GM19351 (cell line): ENCODE measurements at regions not wholly inside any gene's neighbourhood (a gene's known extent, or its start where the extent isn't known, plus 50 kb on each side); places are given as distances from the start of the nearest gene placed in this dataset.

ENCODE experiments used
- ATAC-seq: cut with Tn5 transposase; IDR thresholded peaks from one replicate; pipeline ENCODE4 v1.9.1; 2021; ENCODE audit warnings: mild to moderate bottlenecking, moderate library complexity; ENCODE audit not compliant: unreplicated experiment

GRCh38 chr5:73375191-73375545 is 73.4 kb downstream of the FOXD1 start:
- ATAC-seq: no peak

- no peak for ATAC-seq
These were observed 73.9 kb downstream of the FOXD1 start for GRCh38 chr5:73374520-73375190.

DNA sequence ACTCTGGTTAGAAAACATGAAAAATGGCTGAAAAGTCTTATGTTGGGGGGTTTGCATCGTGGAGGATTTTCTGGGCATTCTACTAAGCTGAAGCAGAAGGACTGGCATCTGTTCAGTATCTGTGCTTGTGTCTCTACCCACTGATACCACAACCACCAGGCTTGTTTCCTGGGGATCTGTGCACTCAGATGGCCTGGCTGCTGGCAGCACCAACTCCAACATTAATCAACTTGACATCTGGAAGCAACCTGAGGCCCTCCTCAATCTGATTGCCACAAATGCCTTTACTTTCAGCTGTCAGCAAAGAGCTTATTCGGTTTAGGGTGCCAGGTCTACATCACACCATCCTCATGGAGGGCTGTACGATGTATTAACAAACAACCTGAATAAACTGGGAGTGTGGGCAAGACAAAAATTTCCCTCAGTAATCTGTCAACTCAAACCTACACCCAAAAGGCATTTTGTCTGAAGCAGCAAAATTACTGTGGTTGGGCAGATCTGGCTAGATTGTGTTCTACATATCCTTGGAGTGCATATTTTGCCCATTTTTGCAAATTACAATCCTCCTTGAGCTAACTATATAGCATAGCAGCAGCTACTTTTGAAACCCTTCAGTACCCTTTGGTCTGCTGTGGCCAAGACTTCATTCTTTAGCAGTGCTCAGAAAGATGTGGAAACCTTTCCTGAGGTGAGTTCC is 74.6 kb downstream of the FOXD1 start:
- ATAC-seq: no peak

GRCh38 chr5:73370640-73371583 is 77.7 kb downstream of the FOXD1 start:
- ATAC-seq: no peak

DNA sequence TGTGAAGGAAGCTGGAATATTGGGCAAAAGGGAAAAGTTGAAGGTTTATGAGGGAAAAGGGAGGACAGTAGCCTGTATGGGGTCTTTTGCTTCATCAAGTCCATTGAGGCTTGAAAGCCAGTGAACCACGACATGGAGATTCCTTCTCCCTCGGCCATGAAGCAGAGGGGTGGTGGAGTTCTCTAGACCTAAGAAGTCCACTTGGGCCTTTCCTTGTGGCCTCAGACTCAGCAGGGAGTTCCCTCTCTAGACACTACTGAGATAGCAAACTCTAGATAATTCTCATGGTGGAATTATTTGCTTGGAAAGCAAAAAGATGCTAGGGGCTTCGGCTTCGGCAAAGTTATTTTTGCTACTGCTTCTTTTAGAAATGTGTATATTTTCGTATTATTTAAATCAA is 78.5 kb downstream of the FOXD1 start:
- no peak for ATAC-seq

- no peak for ATAC-seq
These were observed 79.3 kb downstream of the FOXD1 start for GRCh38 chr5:73369278-73369677.

DNA sequence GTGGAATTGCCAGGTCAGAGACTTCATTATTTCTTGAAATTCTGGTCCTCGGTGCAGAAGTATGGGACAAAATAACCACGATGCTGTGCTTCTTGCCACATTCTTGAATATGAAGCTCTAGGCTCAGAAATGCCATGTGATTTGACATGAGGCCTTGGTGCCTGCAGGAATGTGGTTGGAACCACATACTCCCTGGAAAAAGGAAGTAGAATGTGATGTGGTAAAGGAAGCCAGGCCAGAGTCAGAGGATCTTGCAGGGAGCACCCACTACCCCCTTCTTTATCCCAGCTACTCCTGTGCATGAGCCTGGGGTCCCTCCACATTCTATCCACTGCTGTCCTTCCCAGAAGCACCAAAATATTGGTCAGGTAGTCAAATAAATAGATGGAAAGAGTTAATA is 80.9 kb downstream of the FOXD1 start:
- ATAC-seq: no peak

DNA sequence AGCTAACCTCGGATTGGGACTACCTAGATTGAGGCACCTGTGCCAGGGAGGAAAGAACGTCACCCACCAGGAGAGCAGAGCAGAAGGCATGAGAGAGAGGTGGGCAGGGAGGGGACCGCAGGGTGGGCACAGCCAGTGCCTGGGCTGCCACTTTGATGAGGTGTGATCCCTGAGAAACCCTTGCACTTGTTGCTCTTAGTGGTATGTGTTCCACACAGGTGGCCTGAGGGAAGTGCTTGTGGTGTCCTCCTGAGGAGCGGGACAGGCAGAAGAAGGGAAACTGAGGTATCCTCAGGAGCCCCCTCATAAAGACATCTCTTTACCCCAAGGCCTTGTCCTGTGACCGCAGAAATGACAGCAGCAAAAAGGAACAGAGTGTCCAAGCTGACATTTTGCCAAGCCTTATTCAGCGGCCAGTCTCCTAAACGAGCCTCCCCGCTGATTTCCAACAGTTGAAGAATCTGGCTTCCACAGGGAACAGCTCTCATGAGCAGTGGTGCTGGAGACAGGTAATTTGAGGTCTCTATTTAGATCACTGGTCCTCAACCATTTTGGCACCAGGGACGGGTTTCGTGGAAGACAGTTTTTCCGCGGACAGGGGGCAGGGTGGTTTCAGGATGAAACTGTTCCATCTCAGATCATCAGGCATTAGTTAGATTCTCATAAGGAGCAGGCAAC is 82.4 kb downstream of the FOXD1 start:
- ATAC-seq: no peak

- ATAC-seq: no peak
These were observed 83.2 kb downstream of the FOXD1 start for GRCh38 chr5:73365301-73365853.

- no peak for ATAC-seq
These were observed 84.5 kb downstream of the FOXD1 start for GRCh38 chr5:73363911-73364730.

DNA sequence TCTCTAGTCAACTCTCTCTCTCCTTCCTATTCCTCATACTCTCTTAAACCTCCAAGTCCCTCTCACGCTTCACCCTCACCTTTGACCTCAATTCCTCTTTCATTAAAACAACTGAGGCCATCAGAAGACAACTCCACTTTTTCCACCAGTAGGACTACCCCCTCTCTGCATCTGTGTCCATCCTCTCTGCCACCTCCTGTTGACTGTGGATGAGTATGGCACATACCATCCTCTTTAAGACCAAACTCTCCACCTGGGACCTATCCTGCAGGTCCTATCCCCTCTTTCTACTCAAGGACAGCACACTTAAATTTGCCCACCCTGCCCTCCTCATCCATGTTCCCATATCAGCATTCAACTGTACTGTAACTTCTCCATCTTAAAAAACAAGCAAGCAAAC is 89.2 kb downstream of the FOXD1 start:
- ATAC-seq: no peak

GRCh38 chr5:73358366-73358765 is 90.2 kb downstream of the FOXD1 start:
- no peak for ATAC-seq

GRCh38 chr5:73357576-73357975 is 91.0 kb downstream of the FOXD1 start:
- no peak for ATAC-seq

DNA sequence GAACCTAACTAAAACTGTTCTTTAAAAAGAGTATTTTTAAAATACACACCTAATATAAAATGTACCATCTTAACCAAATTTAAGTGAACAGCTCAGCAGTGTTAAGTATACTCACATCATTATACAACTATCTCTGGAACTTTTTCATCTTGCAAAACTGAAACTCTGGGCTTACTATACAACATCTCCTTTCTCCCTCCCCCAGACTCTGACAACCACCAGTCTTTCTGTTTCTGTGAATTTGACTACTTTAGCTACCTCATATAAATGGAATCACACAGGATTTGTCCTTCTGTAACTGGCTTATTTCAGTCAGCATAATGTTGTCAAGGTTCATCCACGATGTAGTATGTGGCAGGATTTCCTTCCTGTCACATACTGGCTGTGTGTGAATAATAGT is 93.5 kb downstream of the FOXD1 start:
- ATAC-seq: no peak

DNA sequence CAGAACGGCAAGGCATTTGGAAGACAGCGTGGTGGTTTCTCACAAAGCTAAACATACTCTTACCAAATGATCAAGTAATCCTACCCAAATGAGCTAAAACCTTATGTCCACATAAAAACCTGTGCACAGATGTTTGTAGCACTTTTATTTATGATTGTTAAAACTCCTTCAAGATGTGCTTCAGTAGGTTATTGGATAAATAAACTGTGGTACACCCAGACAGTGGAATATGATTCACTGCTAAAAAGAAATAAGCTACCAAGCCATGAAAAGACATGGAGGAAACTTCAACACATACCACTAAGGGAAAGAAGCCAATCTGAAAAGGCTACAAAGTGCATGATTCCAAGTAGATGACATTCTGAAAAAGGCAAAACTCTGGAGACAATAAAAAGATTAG is 94.2 kb downstream of the FOXD1 start:
- ATAC-seq: no peak

GRCh38 chr5:73352649-73353230 is 95.8 kb downstream of the FOXD1 start:
- ATAC-seq: no peak

GRCh38 chr5:73352243-73352642 is 96.3 kb downstream of the FOXD1 start:
- ATAC-seq: no peak

- no peak for ATAC-seq
These were observed 97.0 kb downstream of the FOXD1 start for GRCh38 chr5:73351593-73351992.

DNA sequence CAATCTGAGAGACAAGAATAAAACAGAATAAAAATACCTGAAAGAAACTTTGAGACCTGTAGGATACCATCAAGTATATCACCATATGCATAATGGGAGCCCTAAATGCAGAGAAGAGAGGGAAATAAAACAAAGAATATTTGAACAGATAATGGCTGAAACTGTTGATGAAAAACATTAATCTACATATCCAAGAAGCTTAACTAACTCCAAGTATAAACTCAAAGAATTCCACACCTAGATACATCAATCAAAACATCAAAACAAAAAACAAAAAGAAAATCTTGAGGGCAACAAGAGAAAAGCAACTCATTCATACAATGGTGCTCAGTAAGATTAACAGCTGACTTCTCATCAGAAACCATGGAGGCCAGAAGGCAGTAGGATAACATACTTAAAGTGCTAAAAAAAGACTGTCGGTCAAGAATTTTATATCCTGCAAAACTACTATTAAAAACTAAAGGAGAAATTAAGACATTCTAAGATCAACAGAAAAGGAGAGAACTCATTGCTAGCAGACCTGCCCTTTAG is 101.6 kb downstream of the FOXD1 start:
- ATAC-seq: no peak
